ENCODE measurements at regions not wholly inside any gene's neighbourhood (a gene's known extent, or its start where the extent isn't known, plus 50 kb on each side); places are given as distances from the start of the nearest gene placed in this dataset.
A peak's percentile ranks its signal among the peaks of the same experiment; 100 is the strongest.

- Histone ChIP-seq H3K4me2 (ENCODE audit: insufficient read depth, low read length, poor library complexity, severe bottlenecking) (no peak overlapping the region), H3K14ac (ENCODE audit: low read length) (no peak overlapping the region), H2BK5ac (ENCODE audit: low read length) (no peak overlapping the region), H3K4me1 (ENCODE audit: control insufficient read depth in 2 of 2, insufficient read depth in 1 of 2, low read depth in 1 of 2, low read length in 2 of 2) (peaks cover 4 to 5% of the 10 kb centered on the region in 2 donors), H4K91ac (ENCODE audit: low read depth, low read length, poor library complexity) (no peak overlapping the region), H3K23ac (ENCODE audit: low read depth, low read length, poor library complexity) (no peak overlapping the region), H2AFZ (ENCODE audit: low read length) (no peak overlapping the region), H3K27ac (replicated peaks; ENCODE audit: low read length) (no peak overlapping the region), H2BK120ac (ENCODE audit: low read depth, low read length) (no peak overlapping the region), H3K36me3 (replicated peaks in 1 of 2; ENCODE audit: control insufficient read depth in 2 of 2, insufficient read depth in 2 of 2, low read length in 2 of 2) (no peaks in the 10 kb centered on the region), H3K9ac (ENCODE audit: low read depth, low read length, poor library complexity) (no peak overlapping the region), H3K18ac (ENCODE audit: low read length) (no peak overlapping the region), H3K4ac (ENCODE audit: low read length) (no peak overlapping the region), H2AK5ac (ENCODE audit: low read depth, low read length) (no peak overlapping the region), H3K79me1 (ENCODE audit: low read depth, low read length) (no peaks in the 10 kb centered on the region), H3K27me3 (ENCODE audit: control insufficient read depth in 3 of 3, insufficient read depth in 3 of 3, low read depth in 1 of 3, low read length in 3 of 3) (no peaks in the 10 kb centered on the region), H2BK12ac (ENCODE audit: low read length) (no peak overlapping the region), H3K9me3 (replicated peaks in 1 of 2; ENCODE audit: control insufficient read depth in 2 of 2, insufficient read depth in 1 of 2, low read depth in 1 of 2, low read length in 2 of 2) (no peaks in the 10 kb centered on the region), H3K4me3 (ENCODE audit: low read length in 2 of 2) (no peak overlapping the region), H2BK15ac (ENCODE audit: low read length) (no peak overlapping the region), H4K8ac (ENCODE audit: low read depth, low read length) (no peak overlapping the region)
- no CpG with 5 or more reads among the region's 4 CpGs for WGBS, 2 donors (ENCODE audit: extremely low coverage in 2 of 2, insufficient read length in 2 of 2, insufficient replicate concordance in 1 of 2)
- no peak for DNase-seq (ENCODE audit: low spot score)
Observed at GRCh38 chr4:181520790-181521189, 722.4 kb upstream of the TENM3 start.

- H2AK5ac ChIP-seq (ENCODE audit: low read depth, low read length), result no peak overlapping the region
Observed at GRCh38 chr4:181523973-181524372, 719.2 kb upstream of the TENM3 start.

DNA sequence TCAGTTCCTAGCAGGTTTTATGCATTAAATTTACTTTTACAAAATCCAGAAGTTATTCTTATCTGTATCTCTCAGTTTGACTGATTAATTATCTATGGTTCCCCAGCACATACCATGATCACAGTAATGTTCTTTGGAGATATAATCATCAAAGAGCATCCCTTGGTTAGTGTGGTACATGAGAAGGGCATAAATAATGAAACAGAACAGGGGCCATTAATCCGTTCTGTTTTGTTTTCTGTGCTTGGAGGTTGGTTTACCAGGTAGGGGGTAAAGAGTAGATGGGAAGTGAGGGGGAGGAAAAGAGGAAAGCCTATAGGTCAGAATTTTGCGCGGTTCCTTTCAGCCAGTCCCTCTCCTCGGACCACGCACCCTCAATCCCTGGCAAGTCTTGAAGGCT, 718.7 kb upstream of the TENM3 start:
- Histone ChIP-seq H3K9me3 (replicated peaks in 1 of 2; ENCODE audit: control insufficient read depth in 2 of 2, insufficient read depth in 1 of 2, low read depth in 1 of 2, low read length in 2 of 2) (no peaks in the 10 kb centered on the region), H3K27me3 (ENCODE audit: control insufficient read depth in 3 of 3, insufficient read depth in 3 of 3, low read depth in 1 of 3, low read length in 3 of 3) (no peaks in the 10 kb centered on the region), H2AFZ (ENCODE audit: low read length) (no peak overlapping the region), H4K8ac (ENCODE audit: low read depth, low read length) (no peak overlapping the region), H3K18ac (ENCODE audit: low read length) (no peak overlapping the region), H2BK120ac (ENCODE audit: low read depth, low read length) (no peak overlapping the region), H2BK5ac (ENCODE audit: low read length) (no peak overlapping the region), H3K4me3 (ENCODE audit: low read length in 2 of 2) (no peak overlapping the region), H3K23ac (ENCODE audit: low read depth, low read length, poor library complexity) (no peak overlapping the region), H3K36me3 (replicated peaks in 1 of 2; ENCODE audit: control insufficient read depth in 2 of 2, insufficient read depth in 2 of 2, low read length in 2 of 2) (no peaks in the 10 kb centered on the region), H3K9ac (ENCODE audit: low read depth, low read length, poor library complexity) (no peak overlapping the region), H3K4ac (ENCODE audit: low read length) (no peak overlapping the region), H3K27ac (replicated peaks; ENCODE audit: low read length) (no peak overlapping the region), H3K4me2 (ENCODE audit: insufficient read depth, low read length, poor library complexity, severe bottlenecking) (no peak overlapping the region), H2BK15ac (ENCODE audit: low read length) (no peak overlapping the region), H2AK5ac (ENCODE audit: low read depth, low read length) (no peak overlapping the region), H3K79me1 (ENCODE audit: low read depth, low read length) (no peaks in the 10 kb centered on the region), H2BK12ac (ENCODE audit: low read length) (no peak overlapping the region), H4K91ac (ENCODE audit: low read depth, low read length, poor library complexity) (peak overlapping the region; percentile 34), H3K14ac (ENCODE audit: low read length) (no peak overlapping the region), H3K4me1 (ENCODE audit: control insufficient read depth in 2 of 2, insufficient read depth in 1 of 2, low read depth in 1 of 2, low read length in 2 of 2) (peaks cover 6% of the 10 kb centered on the region in 2 donors)
- WGBS, 2 donors (ENCODE audit: extremely low coverage in 2 of 2, insufficient read length in 2 of 2, insufficient replicate concordance in 1 of 2), result no CpG with 5 or more reads among the region's 5 CpGs
- DNase-seq (ENCODE audit: low spot score), result no peak

More at GRCh38 chr4:181523973-181524372, 719.2 kb upstream of the TENM3 start:
- H3K4me3 ChIP-seq (ENCODE audit: low read length in 2 of 2), result no peak overlapping the region
- DNase-seq (ENCODE audit: low spot score), result no peak
- H3K27me3 ChIP-seq (ENCODE audit: control insufficient read depth in 3 of 3, insufficient read depth in 3 of 3, low read depth in 1 of 3, low read length in 3 of 3), result no peaks in the 10 kb centered on the region
- no peak overlapping the region for H3K4ac ChIP-seq (ENCODE audit: low read length)
- H3K14ac ChIP-seq (ENCODE audit: low read length), result no peak overlapping the region
- no peak overlapping the region for H3K9ac ChIP-seq (ENCODE audit: low read depth, low read length, poor library complexity)
- no peaks in the 10 kb centered on the region for H3K9me3 ChIP-seq (replicated peaks in 1 of 2; ENCODE audit: control insufficient read depth in 2 of 2, insufficient read depth in 1 of 2, low read depth in 1 of 2, low read length in 2 of 2)
- peaks cover 6% of the 10 kb centered on the region in 2 donors for H3K4me1 ChIP-seq (ENCODE audit: control insufficient read depth in 2 of 2, insufficient read depth in 1 of 2, low read depth in 1 of 2, low read length in 2 of 2)
- H4K8ac ChIP-seq (ENCODE audit: low read depth, low read length), result no peak overlapping the region
- no peaks in the 10 kb centered on the region for H3K79me1 ChIP-seq (ENCODE audit: low read depth, low read length)
- H2BK5ac ChIP-seq (ENCODE audit: low read length), result no peak overlapping the region
- H2BK12ac ChIP-seq (ENCODE audit: low read length), result no peak overlapping the region
- no peak overlapping the region for H2AFZ ChIP-seq (ENCODE audit: low read length)
- no peak overlapping the region for H3K23ac ChIP-seq (ENCODE audit: low read depth, low read length, poor library complexity)
- no peak overlapping the region for H2BK120ac ChIP-seq (ENCODE audit: low read depth, low read length)
- H3K27ac ChIP-seq (replicated peaks; ENCODE audit: low read length), result no peak overlapping the region
- no peak overlapping the region for H3K4me2 ChIP-seq (ENCODE audit: insufficient read depth, low read length, poor library complexity, severe bottlenecking)
- no peak overlapping the region for H2BK15ac ChIP-seq (ENCODE audit: low read length)
- H3K36me3 ChIP-seq (replicated peaks in 1 of 2; ENCODE audit: control insufficient read depth in 2 of 2, insufficient read depth in 2 of 2, low read length in 2 of 2), result no peaks in the 10 kb centered on the region
- H3K18ac ChIP-seq (ENCODE audit: low read length), result no peak overlapping the region
- no peak overlapping the region for H4K91ac ChIP-seq (ENCODE audit: low read depth, low read length, poor library complexity)
- no CpG with 5 or more reads among the region's 8 CpGs for WGBS, 2 donors (ENCODE audit: extremely low coverage in 2 of 2, insufficient read length in 2 of 2, insufficient replicate concordance in 1 of 2)

DNA sequence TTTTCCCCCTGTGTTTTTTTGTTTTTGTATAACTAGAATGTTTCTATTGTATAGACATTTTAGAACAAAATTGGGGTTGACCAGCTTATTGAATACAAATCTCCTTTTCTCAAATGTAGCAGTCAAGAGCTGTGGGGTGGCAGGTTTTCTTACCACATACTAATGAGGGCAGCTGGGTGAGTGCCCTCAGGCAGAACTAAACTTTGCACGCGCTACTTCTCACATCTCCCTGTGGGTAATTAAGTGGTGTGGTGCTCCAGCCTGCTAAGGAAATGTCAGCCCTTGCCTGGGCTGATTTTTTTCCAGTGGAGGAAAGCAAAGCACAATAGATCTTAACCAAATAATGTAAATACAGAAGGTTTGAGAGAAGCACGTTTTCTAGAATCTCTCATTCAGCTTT, 717.6 kb upstream of the TENM3 start:
- Histone ChIP-seq H3K4me1 (ENCODE audit: control insufficient read depth in 2 of 2, insufficient read depth in 1 of 2, low read depth in 1 of 2, low read length in 2 of 2) (peaks cover 6% of the 10 kb centered on the region in 2 donors), H4K8ac (ENCODE audit: low read depth, low read length) (no peak overlapping the region), H3K79me1 (ENCODE audit: low read depth, low read length) (no peaks in the 10 kb centered on the region), H2BK5ac (ENCODE audit: low read length) (no peak overlapping the region), H3K9ac (ENCODE audit: low read depth, low read length, poor library complexity) (no peak overlapping the region), H3K27me3 (ENCODE audit: control insufficient read depth in 3 of 3, insufficient read depth in 3 of 3, low read depth in 1 of 3, low read length in 3 of 3) (no peaks in the 10 kb centered on the region), H2AK5ac (ENCODE audit: low read depth, low read length) (no peak overlapping the region), H2AFZ (ENCODE audit: low read length) (peak overlapping the region; percentile 26), H4K91ac (ENCODE audit: low read depth, low read length, poor library complexity) (no peak overlapping the region), H2BK15ac (ENCODE audit: low read length) (no peak overlapping the region), H3K36me3 (replicated peaks in 1 of 2; ENCODE audit: control insufficient read depth in 2 of 2, insufficient read depth in 2 of 2, low read length in 2 of 2) (no peaks in the 10 kb centered on the region), H3K18ac (ENCODE audit: low read length) (no peak overlapping the region), H3K4me3 (ENCODE audit: low read length in 2 of 2) (no peak overlapping the region), H3K27ac (replicated peaks; ENCODE audit: low read length) (no peak overlapping the region), H3K4me2 (ENCODE audit: insufficient read depth, low read length, poor library complexity, severe bottlenecking) (no peak overlapping the region), H3K23ac (ENCODE audit: low read depth, low read length, poor library complexity) (no peak overlapping the region), H2BK12ac (ENCODE audit: low read length) (no peak overlapping the region), H3K4ac (ENCODE audit: low read length) (no peak overlapping the region), H2BK120ac (ENCODE audit: low read depth, low read length) (no peak overlapping the region), H3K9me3 (replicated peaks in 1 of 2; ENCODE audit: control insufficient read depth in 2 of 2, insufficient read depth in 1 of 2, low read depth in 1 of 2, low read length in 2 of 2) (no peaks in the 10 kb centered on the region), H3K14ac (ENCODE audit: low read length) (no peak overlapping the region)
- WGBS, 2 donors (ENCODE audit: extremely low coverage in 2 of 2, insufficient read length in 2 of 2, insufficient replicate concordance in 1 of 2), result no CpG with 5 or more reads among the region's 3 CpGs
- no peak for DNase-seq (ENCODE audit: low spot score)

All from neuronal stem cell (in vitro differentiated cells).